OCI-LY1 (cell line): ENCODE measurements at regions not wholly inside any gene's neighbourhood (a gene's known extent, or its start where the extent isn't known, plus 50 kb on each side); places are given as distances from the start of the nearest gene placed in this dataset.

Experiments
- EZH2 ChIP-seq: fragments of 200-600 bp; sonication (generic), shearing (Covaris generic); IDR thresholded peaks from 2 replicates; pipeline ENCODE4 v1.8.0; 2017; ENCODE audit warnings: borderline replicate concordance, mixed run types, mild to moderate bottlenecking, antibody characterized with exemption, low read length, moderate library complexity, mixed read lengths
- TF ChIP-seq, protein P1 (sequence below): fragments of 200-600 bp; sonication (generic), shearing (Covaris generic); IDR thresholded peaks from 2 replicates; pipeline ENCODE4 v1.5.1; 2017; ENCODE audit warnings: mild to moderate bottlenecking, antibody characterized with exemption, low read length, moderate library complexity, mixed read lengths

DNA sequence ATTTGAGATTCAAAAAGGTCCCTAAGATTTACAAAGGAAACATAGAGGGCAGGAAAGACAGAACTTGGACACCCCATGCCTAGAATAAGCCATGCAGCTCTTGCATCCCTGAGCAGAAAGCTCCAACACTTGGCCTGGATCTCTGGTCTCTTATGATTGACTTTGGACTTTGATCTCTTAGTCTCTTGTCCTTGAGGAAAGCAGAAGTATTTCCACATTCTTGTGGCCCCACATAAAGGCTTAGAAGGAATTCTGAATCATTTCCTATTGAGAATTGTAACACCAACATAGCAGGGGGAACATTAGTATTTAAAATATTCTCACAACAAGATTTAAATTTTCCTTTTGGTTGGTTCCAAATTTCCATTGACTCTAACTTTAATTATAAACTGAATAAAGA is 283.7 kb upstream of the PRKD1 start:
- TF ChIP-seq, protein P1, sequence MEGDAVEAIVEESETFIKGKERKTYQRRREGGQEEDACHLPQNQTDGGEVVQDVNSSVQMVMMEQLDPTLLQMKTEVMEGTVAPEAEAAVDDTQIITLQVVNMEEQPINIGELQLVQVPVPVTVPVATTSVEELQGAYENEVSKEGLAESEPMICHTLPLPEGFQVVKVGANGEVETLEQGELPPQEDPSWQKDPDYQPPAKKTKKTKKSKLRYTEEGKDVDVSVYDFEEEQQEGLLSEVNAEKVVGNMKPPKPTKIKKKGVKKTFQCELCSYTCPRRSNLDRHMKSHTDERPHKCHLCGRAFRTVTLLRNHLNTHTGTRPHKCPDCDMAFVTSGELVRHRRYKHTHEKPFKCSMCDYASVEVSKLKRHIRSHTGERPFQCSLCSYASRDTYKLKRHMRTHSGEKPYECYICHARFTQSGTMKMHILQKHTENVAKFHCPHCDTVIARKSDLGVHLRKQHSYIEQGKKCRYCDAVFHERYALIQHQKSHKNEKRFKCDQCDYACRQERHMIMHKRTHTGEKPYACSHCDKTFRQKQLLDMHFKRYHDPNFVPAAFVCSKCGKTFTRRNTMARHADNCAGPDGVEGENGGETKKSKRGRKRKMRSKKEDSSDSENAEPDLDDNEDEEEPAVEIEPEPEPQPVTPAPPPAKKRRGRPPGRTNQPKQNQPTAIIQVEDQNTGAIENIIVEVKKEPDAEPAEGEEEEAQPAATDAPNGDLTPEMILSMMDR: no peak
- TF ChIP-seq EZH2: no peak
